HUES64 (cell line): ENCODE measurements at regions not wholly inside any gene's neighbourhood (a gene's known extent, or its start where the extent isn't known, plus 50 kb on each side); places are given as distances from the start of the nearest gene placed in this dataset.

Experiments
- H3K27ac ChIP-seq: 2 replicates; pipeline ENCODE4 v1.7.0; 2013; ENCODE audit warnings: low read depth, low read length, inconsistent platforms
- H3K27me3 ChIP-seq: 2 replicates; pipeline ENCODE4 v1.6.1; 2013; ENCODE audit warnings: mild to moderate bottlenecking, low read length; ENCODE audit not compliant: insufficient read depth
- H3K36me3 ChIP-seq: 2 replicates; pipeline ENCODE4 v1.6.1; 2013; ENCODE audit warnings: mild to moderate bottlenecking, low read length; ENCODE audit not compliant: insufficient read depth
- H3K4me1 ChIP-seq: 2 replicates; pipeline ENCODE4 v1.6.1; 2013; ENCODE audit warnings: mild to moderate bottlenecking, low read length, moderate library complexity; ENCODE audit not compliant: insufficient read depth
- H3K4me3 ChIP-seq: 2 replicates; pipeline ENCODE4 v1.5.1; 2013; ENCODE audit warnings: mild to moderate bottlenecking, low read length, moderate library complexity
- H3K9ac ChIP-seq: 2 replicates; pipeline ENCODE4 v1.6.1; 2013; ENCODE audit warnings: mild to moderate bottlenecking, low read depth, low read length
- H3K9me3 ChIP-seq: 2 replicates; pipeline ENCODE4 v1.6.1; 2013; ENCODE audit warnings: low read depth, low read length; ENCODE audit not compliant: insufficient read depth
- WGBS: fragments of 150-250, 120-280 bp; methylation state at CpG from one replicate; pipeline ENCODE4 v1.1.7; 2013; ENCODE audit warnings: missing lambda C conversion rate; 5-methylcytosine and 5-hydroxymethylcytosine counted together

DNA sequence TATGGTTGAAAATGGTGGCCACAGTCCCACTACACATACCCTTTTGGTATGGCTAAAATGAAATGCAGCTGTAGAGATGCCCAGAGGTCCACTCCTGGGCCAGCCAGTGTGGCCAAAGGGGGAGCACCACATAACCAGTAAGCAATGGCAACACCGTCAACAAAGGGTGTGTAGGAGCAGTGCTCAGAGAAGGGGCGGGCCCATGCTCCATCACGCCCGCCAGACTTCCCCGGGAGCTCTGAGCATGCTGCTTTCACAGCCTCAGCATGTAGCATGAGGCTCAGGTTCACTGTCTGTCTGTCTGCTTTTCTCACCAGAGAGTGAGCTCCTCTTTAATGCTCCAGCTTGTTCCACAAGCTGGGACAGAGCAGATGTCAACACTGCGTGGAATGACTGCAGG, 537.6 kb downstream of the MATN1 start:
- Histone ChIP-seq H3K36me3 (no peaks in the 10 kb centered on the region), H3K4me1 (no peaks in the 10 kb centered on the region), H3K9me3 (no peaks in the 10 kb centered on the region), H3K27ac (no peak overlapping the region), H3K27me3 (no peaks in the 10 kb centered on the region), H3K9ac (no peak overlapping the region), H3K4me3 (no peak overlapping the region)
- 75% methylated on average over 6 of the region's 6 CpGs for WGBS

DNA sequence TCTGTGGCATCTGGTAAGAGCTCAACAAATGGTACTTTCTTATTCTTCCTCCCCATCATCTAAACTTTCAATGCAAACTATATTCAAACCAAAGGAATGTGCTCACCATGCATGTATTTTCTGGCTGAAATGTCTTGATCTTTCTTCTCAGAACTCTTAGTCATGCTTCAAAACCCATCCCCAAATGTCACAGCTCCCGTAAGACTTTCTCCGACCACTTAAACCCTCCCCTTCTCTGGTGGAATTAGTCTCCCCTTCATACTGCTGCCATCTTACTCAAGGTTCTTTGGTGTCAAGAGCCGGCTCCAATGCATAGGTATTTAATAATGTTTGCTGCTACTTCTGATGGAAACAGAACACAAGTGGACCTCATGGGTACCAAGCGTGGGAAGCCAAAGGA, 538.1 kb downstream of the MATN1 start:
- 88% methylated on average over 4 of the region's 4 CpGs for WGBS
- H3K27me3 ChIP-seq = no peaks in the 10 kb centered on the region
- no peak overlapping the region for H3K4me3 ChIP-seq
- no peaks in the 10 kb centered on the region for H3K9me3 ChIP-seq
- H3K27ac ChIP-seq = no peak overlapping the region
- H3K9ac ChIP-seq = no peak overlapping the region
- no peaks in the 10 kb centered on the region for H3K36me3 ChIP-seq
- no peaks in the 10 kb centered on the region for H3K4me1 ChIP-seq

DNA sequence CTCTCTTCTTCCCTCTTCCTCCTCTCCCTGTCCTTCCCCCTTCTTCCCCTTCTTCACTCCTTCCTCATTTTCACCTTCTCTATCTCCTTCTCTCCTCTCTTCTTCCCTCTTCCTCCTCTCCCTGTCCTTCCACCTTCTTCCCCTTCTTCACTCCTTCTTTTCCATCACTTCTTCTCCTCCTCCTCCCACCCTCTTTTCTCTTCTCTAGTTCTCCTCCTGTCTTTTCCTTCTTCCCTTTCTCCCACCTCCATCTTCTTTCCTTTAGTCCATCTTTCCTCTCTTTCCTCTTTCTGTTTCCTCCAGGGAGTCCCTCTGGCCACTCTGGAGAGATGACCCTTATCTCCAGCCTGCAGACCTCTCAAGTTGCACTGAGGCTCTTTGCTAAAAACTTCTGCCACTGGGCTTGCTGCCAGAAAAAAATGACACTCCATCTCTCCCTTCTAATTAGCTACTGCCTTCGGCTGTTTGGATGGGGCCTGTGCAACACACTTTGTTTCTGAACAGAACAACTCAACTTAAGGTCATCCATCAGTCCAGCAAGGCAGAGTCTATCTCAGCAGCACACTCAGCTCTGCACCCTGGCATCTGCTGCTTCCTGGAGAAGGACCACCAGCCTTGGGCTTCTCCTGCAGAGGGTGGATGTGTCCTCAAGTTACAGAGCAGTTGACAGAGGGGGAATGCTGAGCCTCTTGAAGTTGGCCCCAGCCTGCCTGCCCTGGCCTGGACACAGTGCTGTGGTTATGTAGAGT, 538.8 kb downstream of the MATN1 start:
- Histone ChIP-seq H3K4me3 (no peak overlapping the region), H3K4me1 (no peaks in the 10 kb centered on the region), H3K9me3 (no peaks in the 10 kb centered on the region), H3K36me3 (no peaks in the 10 kb centered on the region), H3K27ac (no peak overlapping the region), H3K27me3 (no peaks in the 10 kb centered on the region), H3K9ac (no peak overlapping the region)
- 92% methylated on average over 1 of the region's 1 CpG for WGBS

DNA sequence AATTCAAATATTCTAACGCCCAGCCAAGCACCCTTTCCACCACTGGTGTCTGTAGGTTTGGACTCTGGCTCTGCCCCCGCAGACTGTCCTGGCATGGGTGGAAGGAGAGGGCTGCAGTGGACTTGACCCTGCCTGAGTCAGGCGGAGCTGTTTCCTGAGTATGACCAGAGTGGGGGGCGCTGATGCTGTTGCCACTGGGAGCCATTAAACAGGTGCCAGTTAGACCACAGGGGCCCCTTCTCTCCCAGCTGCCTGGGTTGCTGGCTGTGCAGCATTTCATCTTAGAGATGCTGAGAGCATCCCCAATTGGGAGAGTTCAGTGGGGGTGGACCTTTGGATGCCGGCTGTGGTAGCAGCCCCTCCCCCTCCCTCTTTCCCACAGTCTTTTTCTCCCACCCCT, 539.5 kb downstream of the MATN1 start:
- Histone ChIP-seq H3K9me3 (no peaks in the 10 kb centered on the region), H3K4me1 (no peaks in the 10 kb centered on the region), H3K27me3 (no peaks in the 10 kb centered on the region), H3K27ac (no peak overlapping the region), H3K36me3 (no peaks in the 10 kb centered on the region), H3K4me3 (no peak overlapping the region), H3K9ac (no peak overlapping the region)
- WGBS = 84% methylated on average over 5 of the region's 5 CpGs

DNA sequence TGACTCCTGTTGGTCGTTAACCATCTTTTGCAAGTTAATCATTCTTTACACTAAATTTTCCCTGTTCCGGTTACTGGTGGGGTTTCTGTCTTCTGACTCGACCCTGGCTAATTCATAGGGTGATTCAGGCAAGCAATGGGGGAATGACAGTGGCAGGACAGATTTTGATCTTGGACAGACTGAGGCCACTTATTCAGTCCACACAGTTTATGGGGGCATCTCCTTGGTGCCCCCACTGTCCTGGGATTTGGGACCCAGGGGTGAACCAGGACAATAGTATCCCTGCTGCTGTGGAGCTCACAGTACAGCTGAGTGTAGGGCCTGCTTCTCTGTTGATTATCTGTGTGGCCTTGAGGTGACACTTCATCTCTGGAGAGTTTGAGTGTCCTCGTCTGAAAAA, 540.4 kb downstream of the MATN1 start:
- no peak overlapping the region for H3K4me3 ChIP-seq
- H3K27ac ChIP-seq = no peak overlapping the region
- no peaks in the 10 kb centered on the region for H3K4me1 ChIP-seq
- H3K9ac ChIP-seq = no peak overlapping the region
- H3K9me3 ChIP-seq = no peaks in the 10 kb centered on the region
- H3K36me3 ChIP-seq = no peaks in the 10 kb centered on the region
- no peaks in the 10 kb centered on the region for H3K27me3 ChIP-seq
- 89% methylated on average over 4 of the region's 4 CpGs for WGBS

DNA sequence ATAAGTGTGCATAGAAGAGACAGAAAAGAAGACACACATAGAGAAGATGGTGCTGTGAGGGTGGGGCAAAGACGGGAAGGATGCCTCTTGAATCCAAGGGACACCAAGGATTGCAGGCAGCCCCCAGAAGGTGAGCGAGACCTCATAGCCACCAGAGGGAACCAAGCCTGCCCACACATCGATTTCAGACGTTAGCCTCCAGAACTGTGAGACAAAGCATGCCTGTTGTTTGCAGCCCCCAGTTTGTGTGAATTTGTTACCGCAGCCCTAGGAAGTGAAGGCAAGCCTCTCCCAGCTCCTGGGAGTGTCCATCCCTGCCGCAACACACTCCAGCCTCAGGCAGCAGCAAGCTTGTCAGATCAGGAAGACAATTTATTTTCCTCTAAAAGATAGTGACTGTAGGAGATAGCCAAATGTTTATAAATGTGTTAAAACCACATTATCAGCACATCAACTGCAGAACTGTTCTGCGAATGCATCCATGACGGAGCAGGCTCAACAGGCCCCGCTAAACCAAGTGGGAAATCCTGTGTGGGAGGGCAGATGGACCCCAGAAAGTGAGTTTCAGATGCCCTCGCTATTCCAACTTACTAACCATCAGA, 543.3 kb downstream of the MATN1 start:
- Histone ChIP-seq H3K36me3 (no peaks in the 10 kb centered on the region), H3K9me3 (no peaks in the 10 kb centered on the region), H3K4me1 (no peaks in the 10 kb centered on the region), H3K27me3 (no peaks in the 10 kb centered on the region), H3K4me3 (no peak overlapping the region), H3K9ac (no peak overlapping the region), H3K27ac (no peak overlapping the region)
- 84% methylated on average over 10 of the region's 10 CpGs for WGBS

DNA sequence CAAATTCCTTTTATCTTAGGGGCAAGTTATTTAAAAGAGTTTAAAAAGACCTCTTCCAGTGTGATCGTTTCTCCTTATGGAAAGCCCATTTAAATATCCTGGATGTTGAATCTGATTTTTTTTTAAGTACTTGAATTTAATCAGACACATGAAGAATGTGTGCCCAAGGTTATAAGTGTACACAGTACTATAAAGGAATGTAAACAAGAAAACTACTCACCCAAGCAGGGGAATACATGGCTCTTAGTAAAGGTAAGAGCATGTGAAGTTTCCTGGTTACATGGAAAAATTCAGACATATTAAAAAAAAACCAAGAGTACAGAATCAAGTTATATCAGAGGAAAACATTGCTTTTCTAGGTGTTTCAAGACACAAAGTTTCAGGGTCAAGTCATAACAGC, 546.9 kb downstream of the MATN1 start:
- Histone ChIP-seq H3K4me3 (no peak overlapping the region), H3K9ac (no peak overlapping the region), H3K27ac (no peak overlapping the region), H3K36me3 (no peaks in the 10 kb centered on the region), H3K9me3 (no peaks in the 10 kb centered on the region), H3K27me3 (no peaks in the 10 kb centered on the region), H3K4me1 (no peaks in the 10 kb centered on the region; the same call in 1 of the 2 replicates)
- 90% methylated on average over 1 of the region's 1 CpG for WGBS

DNA sequence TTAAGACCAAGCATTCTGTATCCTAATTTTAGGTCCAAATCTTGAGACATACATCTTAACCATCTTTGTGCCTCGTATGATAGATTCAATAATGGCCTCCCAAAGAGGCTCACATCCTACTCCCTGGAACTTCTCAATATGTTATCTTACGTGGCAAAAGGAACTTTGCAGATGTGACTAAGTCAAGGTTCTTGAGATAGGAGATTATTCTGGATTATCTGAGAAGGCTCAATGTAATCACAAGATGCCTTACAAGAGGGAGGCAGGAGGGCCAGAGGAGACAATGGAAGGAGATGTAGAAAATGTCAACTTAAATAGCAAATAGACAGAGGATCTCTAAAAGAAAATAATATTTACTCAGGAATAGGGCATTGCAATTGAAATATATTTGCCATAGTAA, 548.9 kb downstream of the MATN1 start:
- Histone ChIP-seq H3K4me3 (no peak overlapping the region), H3K27me3 (no peaks in the 10 kb centered on the region), H3K4me1 (no peaks in the 10 kb centered on the region; the same call in 1 of the 2 replicates), H3K36me3 (no peaks in the 10 kb centered on the region), H3K9me3 (no peaks in the 10 kb centered on the region), H3K9ac (no peak overlapping the region), H3K27ac (no peak overlapping the region)
- 64% methylated on average over 2 of the region's 2 CpGs for WGBS

DNA sequence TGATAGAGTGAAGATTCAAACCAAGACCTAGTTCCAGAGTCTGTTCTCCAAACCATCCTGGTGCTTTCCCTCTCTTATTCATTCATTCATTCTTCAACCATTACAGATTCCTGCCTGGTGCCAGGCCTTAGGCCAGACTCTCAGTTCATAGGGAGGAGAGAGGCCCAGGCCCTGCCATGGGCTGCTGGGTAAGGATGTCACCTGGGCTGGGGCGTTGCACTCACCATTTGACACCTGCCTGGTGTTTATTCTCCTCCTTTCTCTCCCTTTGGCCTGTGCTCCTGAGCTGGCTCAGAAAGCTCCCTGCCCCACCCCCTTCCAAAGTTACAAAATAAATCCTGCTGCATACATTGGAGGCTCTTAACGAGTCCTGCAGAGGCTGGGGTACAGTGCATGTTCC, 549.8 kb downstream of the MATN1 start:
- Histone ChIP-seq H3K27me3 (no peaks in the 10 kb centered on the region), H3K36me3 (no peaks in the 10 kb centered on the region), H3K9me3 (no peaks in the 10 kb centered on the region), H3K4me1 (no peaks in the 10 kb centered on the region; the same call in 1 of the 2 replicates), H3K4me3 (no peak overlapping the region), H3K27ac (no peak overlapping the region), H3K9ac (no peak overlapping the region)
- 45% methylated on average over 2 of the region's 2 CpGs for WGBS

DNA sequence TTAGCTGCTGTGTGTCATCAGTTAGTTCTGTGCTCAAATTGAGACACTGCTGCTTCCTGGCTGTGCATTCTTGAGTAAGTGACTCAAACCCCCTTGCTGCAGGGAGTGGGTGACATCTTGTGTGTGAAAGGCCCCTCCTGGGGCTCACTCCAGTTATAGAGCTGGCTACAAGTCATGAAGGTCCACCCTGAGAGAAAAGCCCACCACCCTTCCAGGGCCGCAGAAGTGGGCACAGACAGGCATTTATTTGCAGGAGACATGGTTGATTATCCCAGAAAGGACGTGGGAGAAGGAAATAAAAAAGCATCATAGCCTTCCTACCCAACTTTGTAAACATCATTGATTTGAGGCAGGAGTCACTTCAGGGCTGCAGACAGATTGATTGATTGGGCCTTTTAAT, 550.6 kb downstream of the MATN1 start:
- Histone ChIP-seq H3K4me3 (no peak overlapping the region), H3K36me3 (no peaks in the 10 kb centered on the region), H3K9me3 (no peaks in the 10 kb centered on the region), H3K27me3 (no peaks in the 10 kb centered on the region), H3K9ac (no peak overlapping the region), H3K4me1 (no peaks in the 10 kb centered on the region; the same call in 1 of the 2 replicates), H3K27ac (no peak overlapping the region)
- 100% methylated on average over 2 of the region's 2 CpGs for WGBS

DNA sequence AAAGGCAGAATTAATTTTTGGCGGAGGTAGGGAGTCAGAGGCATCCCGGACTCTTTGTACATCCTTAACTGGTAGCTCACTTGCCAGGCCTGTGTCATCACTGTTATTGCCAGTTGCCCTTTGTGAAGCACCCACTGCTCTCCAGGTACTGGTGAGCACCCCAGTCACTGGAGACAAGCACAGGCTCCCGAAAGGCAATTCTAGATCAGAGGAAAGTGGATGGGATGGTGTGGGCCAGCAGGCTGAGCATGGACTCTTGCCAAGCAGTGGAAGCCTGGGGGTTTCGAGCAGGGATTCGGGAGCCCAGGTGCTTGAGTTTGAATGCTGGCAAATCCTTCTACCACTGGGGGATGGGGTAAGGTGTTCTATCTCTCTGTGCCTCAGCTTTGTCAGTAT, 551.1 kb downstream of the MATN1 start:
- H3K9ac ChIP-seq = no peak overlapping the region
- H3K36me3 ChIP-seq = no peaks in the 10 kb centered on the region
- H3K4me3 ChIP-seq = no peak overlapping the region
- WGBS = 84% methylated on average over 5 of the region's 5 CpGs
- no peaks in the 10 kb centered on the region for H3K9me3 ChIP-seq
- H3K27ac ChIP-seq = no peak overlapping the region
- no peaks in the 10 kb centered on the region for H3K27me3 ChIP-seq
- no peaks in the 10 kb centered on the region; the same call in 1 of the 2 replicates for H3K4me1 ChIP-seq
